ENCODE measurements at regions not wholly inside any gene's neighbourhood (a gene's known extent, or its start where the extent isn't known, plus 50 kb on each side); places are given as distances from the start of the nearest gene placed in this dataset.
A peak's percentile ranks its signal among the peaks of the same experiment; 100 is the strongest.

GRCh38 chr6:167399599-167399998 lies 74.7 kb downstream of the TTLL2 start:
- WGBS, 2 donors (ENCODE audit: low coverage in 1 of 2): 85 to 93% methylated on average over 5 to 17 of the region's 17 CpGs
- no peak overlapping the region for H3K27ac ChIP-seq
- H3K4me3 ChIP-seq: no peak overlapping the region
- no peak for ATAC-seq
- no peaks in the 10 kb centered on the region for H3K9me3 ChIP-seq
- H3K4me1 ChIP-seq: no peaks in the 10 kb centered on the region
- TF ChIP-seq POLR2A (IDR thresholded peaks at IDR 0.05): no peak
- TF ChIP-seq POLR2AphosphoS5 (IDR thresholded peaks at IDR 0.05): no peak
- no peak for TF ChIP-seq EP300 (IDR thresholded peaks at IDR 0.05)
- TF ChIP-seq CTCF (IDR thresholded peaks at IDR 0.05): no peak
- no peaks in the 10 kb centered on the region for H3K36me3 ChIP-seq
- H3K27me3 ChIP-seq: peaks cover 4% of the 10 kb centered on the region

GRCh38 chr6:167400482-167401138 lies 75.7 kb downstream of the TTLL2 start:
- no peak overlapping the region for H3K27ac ChIP-seq
- TF ChIP-seq EP300 (IDR thresholded peaks at IDR 0.05) (no peak), POLR2A (IDR thresholded peaks at IDR 0.05) (no peak), CTCF (IDR thresholded peaks at IDR 0.05) (no peak), POLR2AphosphoS5 (IDR thresholded peaks at IDR 0.05) (no peak)
- no peaks in the 10 kb centered on the region for H3K36me3 ChIP-seq
- ATAC-seq: no peak
- no peaks in the 10 kb centered on the region for H3K4me1 ChIP-seq
- H3K4me3 ChIP-seq: no peak overlapping the region
- peaks cover 12% of the 10 kb centered on the region for H3K27me3 ChIP-seq
- 78 to 89% methylated on average over 6 to 7 of the region's 18 CpGs for WGBS, 2 donors (ENCODE audit: low coverage in 1 of 2)
- H3K9me3 ChIP-seq: no peaks in the 10 kb centered on the region

GRCh38 chr6:167401525-167402194 lies 76.8 kb downstream of the TTLL2 start:
- H3K9me3 ChIP-seq: no peaks in the 10 kb centered on the region
- peak; percentile 52 for ATAC-seq
- H3K4me3 ChIP-seq: no peak overlapping the region
- no peak overlapping the region for H3K27ac ChIP-seq
- no peaks in the 10 kb centered on the region for H3K4me1 ChIP-seq
- TF ChIP-seq CTCF (IDR thresholded peaks at IDR 0.05) (no peak), POLR2A (IDR thresholded peaks at IDR 0.05) (no peak)
- H3K36me3 ChIP-seq: no peaks in the 10 kb centered on the region
- H3K27me3 ChIP-seq: peaks cover 23% of the 10 kb centered on the region
- 66 to 80% methylated on average over 3 to 4 of the region's 20 CpGs for WGBS, 2 donors (ENCODE audit: low coverage in 1 of 2)

GRCh38 chr6:167402195-167402686 lies 77.4 kb downstream of the TTLL2 start:
- ATAC-seq: no peak
- Histone ChIP-seq H3K27ac (no peak overlapping the region), H3K9me3 (no peaks in the 10 kb centered on the region), H3K36me3 (no peaks in the 10 kb centered on the region), H3K27me3 (peaks cover 23% of the 10 kb centered on the region), H3K4me3 (no peak overlapping the region), H3K4me1 (no peaks in the 10 kb centered on the region)
- WGBS, 2 donors (ENCODE audit: low coverage in 1 of 2): 70 to 80% methylated on average over 1 to 2 of the region's 16 CpGs
- TF ChIP-seq POLR2AphosphoS5 (IDR thresholded peaks at IDR 0.05) (no peak), CTCF (IDR thresholded peaks at IDR 0.05) (no peak), EP300 (IDR thresholded peaks at IDR 0.05) (no peak), POLR2A (IDR thresholded peaks at IDR 0.05) (no peak)

GRCh38 chr6:167403427-167403826 lies 78.5 kb downstream of the TTLL2 start:
- Histone ChIP-seq H3K4me1 (no peaks in the 10 kb centered on the region), H3K27me3 (peaks cover 23% of the 10 kb centered on the region), H3K27ac (no peak overlapping the region), H3K36me3 (no peaks in the 10 kb centered on the region), H3K4me3 (no peak overlapping the region), H3K9me3 (no peaks in the 10 kb centered on the region)
- 83 to 89% methylated on average over 1 to 2 of the region's 4 CpGs for WGBS, 2 donors (ENCODE audit: low coverage in 1 of 2)
- no peak for TF ChIP-seq POLR2A (IDR thresholded peaks at IDR 0.05)
- no peak for TF ChIP-seq EP300 (IDR thresholded peaks at IDR 0.05)
- TF ChIP-seq CTCF (IDR thresholded peaks at IDR 0.05): no peak
- TF ChIP-seq POLR2AphosphoS5 (IDR thresholded peaks at IDR 0.05): no peak
- no peak for ATAC-seq
